Frontal cortex (tissue), 3 donors: ENCODE measurements at regions not wholly inside any gene's neighbourhood (a gene's known extent, or its start where the extent isn't known, plus 50 kb on each side); places are given as distances from the start of the nearest gene placed in this dataset.

Experiments
- DNase-seq, 2 donors: peaks; one replicate each; pipeline ENCODE4 v3.0.0; 2012; ENCODE audit warnings: low spot score in 2 of 2
- FAIRE-seq: peaks from 2 replicates; lab custom pipeline; 2012; peaks lifted over from hg19 to GRCh38; lab: Jason Lieb, UNC
- donor health status: control.
- donor health status: control.
- donor health status: control.

- DNase-seq, result no peak
- no peak for FAIRE-seq
These were observed 64.8 kb upstream of the CLSTN2 start for GRCh38 chr3:139870000-139870675.

- DNase-seq, result no peak
- FAIRE-seq, result peak; percentile 81
These were observed 66.2 kb upstream of the CLSTN2 start for GRCh38 chr3:139868773-139869172.

GRCh38 chr3:139848660-139849059 is 86.3 kb upstream of the CLSTN2 start:
- FAIRE-seq (no peak), DNase-seq (no peak)

- DNase-seq (no peak), FAIRE-seq (no peak)
These were observed 88.3 kb upstream of the CLSTN2 start for GRCh38 chr3:139846729-139847128.

GRCh38 chr3:139839659-139840058 is 95.3 kb upstream of the CLSTN2 start:
- FAIRE-seq (no peak), DNase-seq (no peak)

- DNase-seq, result no peak
- no peak for FAIRE-seq
These were observed 96.0 kb upstream of the CLSTN2 start for GRCh38 chr3:139839014-139839413.

- DNase-seq (no peak), FAIRE-seq (no peak)
These were observed 96.6 kb upstream of the CLSTN2 start for GRCh38 chr3:139838269-139838957.

GRCh38 chr3:139836698-139837464 is 98.1 kb upstream of the CLSTN2 start:
- FAIRE-seq (no peak), DNase-seq (no peak)

GRCh38 chr3:139835830-139836683 is 98.9 kb upstream of the CLSTN2 start:
- DNase-seq, result no peak
- FAIRE-seq, result no peak

GRCh38 chr3:139832998-139833397 is 102.0 kb upstream of the CLSTN2 start:
- FAIRE-seq, result no peak
- no peak for DNase-seq

GRCh38 chr3:139830817-139831216 is 104.2 kb upstream of the CLSTN2 start:
- no peak for FAIRE-seq
- no peak for DNase-seq

GRCh38 chr3:139827833-139828232 is 107.2 kb upstream of the CLSTN2 start:
- FAIRE-seq, result no peak
- no peak for DNase-seq

- FAIRE-seq, result no peak
These were observed 110.1 kb upstream of the CLSTN2 start for GRCh38 chr3:139824864-139825263.

GRCh38 chr3:139814646-139815045 is 120.3 kb upstream of the CLSTN2 start:
- FAIRE-seq (no peak), DNase-seq (no peak)

More at GRCh38 chr3:139824864-139825263, 110.1 kb upstream of the CLSTN2 start:
- DNase-seq, result no peak

GRCh38 chr3:139811331-139811730 is 123.7 kb upstream of the CLSTN2 start:
- DNase-seq, result no peak
- no peak for FAIRE-seq

- DNase-seq (no peak), FAIRE-seq (no peak)
These were observed 126.8 kb upstream of the CLSTN2 start for GRCh38 chr3:139808201-139808600.

GRCh38 chr3:139803294-139803693 is 125.5 kb upstream of the NMNAT3 start:
- FAIRE-seq (no peak), DNase-seq (no peak)

- no peak for DNase-seq
These were observed 120.1 kb upstream of the NMNAT3 start for GRCh38 chr3:139797724-139798343.

GRCh38 chr3:139794469-139795265 is 116.9 kb upstream of the NMNAT3 start:
- FAIRE-seq (no peak), DNase-seq (no peak)

More at GRCh38 chr3:139797724-139798343, 120.1 kb upstream of the NMNAT3 start:
- FAIRE-seq, result no peak
